ENCODE measurements at regions not wholly inside any gene's neighbourhood (a gene's known extent, or its start where the extent isn't known, plus 50 kb on each side); places are given as distances from the start of the nearest gene placed in this dataset.

- POLR2A ChIA-PET, result no interaction called here
Observed at GRCh38 chr5:20128343-20128742, 140.3 kb upstream of the CDH18 start.

DNA sequence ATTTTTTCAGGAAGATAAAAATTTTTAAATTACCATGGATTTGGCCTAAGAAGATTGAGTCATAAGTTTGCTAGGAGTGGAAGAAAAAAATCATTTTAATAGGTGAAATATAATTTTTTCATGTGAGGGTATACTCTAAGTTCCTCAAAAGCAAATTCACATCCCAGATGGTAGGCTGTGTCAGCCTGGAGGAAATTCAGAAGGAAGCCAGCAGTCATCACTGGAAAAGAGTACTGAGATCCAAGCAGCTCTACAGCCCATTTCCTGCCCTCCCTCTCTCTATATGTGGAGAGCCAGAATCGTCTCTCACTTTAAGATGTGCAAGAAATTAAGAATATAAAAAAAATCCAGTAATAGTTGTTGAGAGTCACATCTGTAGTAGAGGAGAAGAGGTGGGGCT lies 126.5 kb upstream of the CDH18 start:
- no peak overlapping the region for H3K4me3 ChIP-seq (ENCODE audit: low read depth in 2 of 2, low read length in 2 of 2)
- no peak overlapping the region for H3K27ac ChIP-seq (ENCODE audit: low read length)
- intact Hi-C loops (cut with micrococcal nuclease; ENCODE audit: unreplicated experiment) (no loop called here), in situ Hi-C loops (cut with HindIII; ENCODE audit: low pct_unique_long_range_greater_than_20kb, low sequenced_read_pairs) (no loop called here)
- H3K36me3 ChIP-seq (ENCODE audit: control insufficient read depth, insufficient read depth, low read length), result no peaks in the 10 kb centered on the region
- ChIA-PET POLR2A (no interaction called here), CTCF (no interaction called here)
- H3K4me1 ChIP-seq (ENCODE audit: control insufficient read depth, insufficient read depth, low read length), result no peaks in the 10 kb centered on the region; the same call in 1 of the 2 replicates
- no peak for DNase-seq (ENCODE audit: low read depth, low spot score)
- no TSS peak for BruUV-seq (replicated peaks)
- no peak for ATAC-seq
- H3K9me3 ChIP-seq (ENCODE audit: control insufficient read depth, insufficient read depth, low read depth, low read length), result no peaks in the 10 kb centered on the region
- no peak for TF ChIP-seq REST (IDR thresholded peaks at IDR 0.05; ENCODE audit: insufficient read depth in 1 of 2, low read depth in 2 of 2, low read length in 1 of 2)
- no peak for TF ChIP-seq POLR2AphosphoS5 (IDR thresholded peaks at IDR 0.05; ENCODE audit: low read depth, low read length)
- TF ChIP-seq TCF7L2 (IDR thresholded peaks at IDR 0.05; ENCODE audit: low read depth, low read length), result no peak
- TF ChIP-seq, protein P1, sequence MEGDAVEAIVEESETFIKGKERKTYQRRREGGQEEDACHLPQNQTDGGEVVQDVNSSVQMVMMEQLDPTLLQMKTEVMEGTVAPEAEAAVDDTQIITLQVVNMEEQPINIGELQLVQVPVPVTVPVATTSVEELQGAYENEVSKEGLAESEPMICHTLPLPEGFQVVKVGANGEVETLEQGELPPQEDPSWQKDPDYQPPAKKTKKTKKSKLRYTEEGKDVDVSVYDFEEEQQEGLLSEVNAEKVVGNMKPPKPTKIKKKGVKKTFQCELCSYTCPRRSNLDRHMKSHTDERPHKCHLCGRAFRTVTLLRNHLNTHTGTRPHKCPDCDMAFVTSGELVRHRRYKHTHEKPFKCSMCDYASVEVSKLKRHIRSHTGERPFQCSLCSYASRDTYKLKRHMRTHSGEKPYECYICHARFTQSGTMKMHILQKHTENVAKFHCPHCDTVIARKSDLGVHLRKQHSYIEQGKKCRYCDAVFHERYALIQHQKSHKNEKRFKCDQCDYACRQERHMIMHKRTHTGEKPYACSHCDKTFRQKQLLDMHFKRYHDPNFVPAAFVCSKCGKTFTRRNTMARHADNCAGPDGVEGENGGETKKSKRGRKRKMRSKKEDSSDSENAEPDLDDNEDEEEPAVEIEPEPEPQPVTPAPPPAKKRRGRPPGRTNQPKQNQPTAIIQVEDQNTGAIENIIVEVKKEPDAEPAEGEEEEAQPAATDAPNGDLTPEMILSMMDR (IDR thresholded peaks at IDR 0.05), result no peak
- no peak for TF ChIP-seq SIN3A (IDR thresholded peaks at IDR 0.05; ENCODE audit: borderline replicate concordance, insufficient read depth, low read depth, low read length)
- H3K27me3 ChIP-seq (ENCODE audit: control insufficient read depth, insufficient read depth, low read length), result no peaks in the 10 kb centered on the region

More at GRCh38 chr5:20128343-20128742, 140.3 kb upstream of the CDH18 start:
- in situ Hi-C loops (cut with HindIII; ENCODE audit: low pct_unique_long_range_greater_than_20kb, low sequenced_read_pairs) (no loop called here), intact Hi-C loops (cut with micrococcal nuclease; ENCODE audit: unreplicated experiment) (no loop called here)
- no peak overlapping the region for H3K27ac ChIP-seq (ENCODE audit: low read length)
- H3K4me1 ChIP-seq (ENCODE audit: control insufficient read depth, insufficient read depth, low read length), result no peaks in the 10 kb centered on the region
- H3K27me3 ChIP-seq (ENCODE audit: control insufficient read depth, insufficient read depth, low read length), result no peaks in the 10 kb centered on the region
- no peaks in the 10 kb centered on the region for H3K9me3 ChIP-seq (ENCODE audit: control insufficient read depth, insufficient read depth, low read depth, low read length)
- DNase-seq (ENCODE audit: low read depth, low spot score), result no peak
- TF ChIP-seq TCF7L2 (IDR thresholded peaks at IDR 0.05; ENCODE audit: low read depth, low read length) (no peak), POLR2AphosphoS5 (IDR thresholded peaks at IDR 0.05; ENCODE audit: low read depth, low read length) (no peak), REST (IDR thresholded peaks at IDR 0.05; ENCODE audit: insufficient read depth in 1 of 2, low read depth in 2 of 2, low read length in 1 of 2) (no peak)
- TF ChIP-seq, protein P1 (IDR thresholded peaks at IDR 0.05), result no peak
- ATAC-seq, result no peak
- no TSS peak for BruUV-seq (replicated peaks)
- H3K4me3 ChIP-seq (ENCODE audit: low read depth in 2 of 2, low read length in 2 of 2), result no peak overlapping the region
- CTCF ChIA-PET, result no interaction called here
- H3K36me3 ChIP-seq (ENCODE audit: control insufficient read depth, insufficient read depth, low read length), result no peaks in the 10 kb centered on the region
